Adrenal gland (tissue), 9 donors: ENCODE measurements at regions not wholly inside any gene's neighbourhood (a gene's known extent, or its start where the extent isn't known, plus 50 kb on each side); places are given as distances from the start of the nearest gene placed in this dataset.

Source experiments
- DNase-seq, 7 donors: peaks; one replicate each; pipeline ENCODE4 v3.0.0-alpha.2; 2019 to 2020
- H3K27ac ChIP-seq, 5 donors: fragments of 200-600 bp; sonication (generic) in 4 of 5; 1 replicate in 3 of 5; 2 replicates in 2 of 5; pipeline versions ENCODE4 v1.5.1 to v1.8.0; 2016 to 2020; ENCODE audit warnings: mild to moderate bottlenecking in 1 of 5
- H3K27me3 ChIP-seq: fragments of 200-600 bp; 2 replicates; pipeline ENCODE4 v1.8.0; 2021
- H3K36me3 ChIP-seq, 2 donors: fragments of 200-600 bp; replicated peaks in 1 of 2; 1 replicate in 1 of 2; 2 replicates in 1 of 2; pipeline versions ENCODE4 v1.5.1 to v1.8.0; 2018 to 2022
- H3K4me1 ChIP-seq, 2 donors: fragments of 200-600 bp; replicated peaks in 1 of 2; 1 replicate in 1 of 2; 2 replicates in 1 of 2; pipeline versions ENCODE4 v1.5.1 to v1.8.0; 2018 to 2021
- H3K4me3 ChIP-seq, 4 donors: fragments of 200-600 bp; sonication (generic) in 3 of 4; one replicate each; pipeline ENCODE4 v1.5.1; 2016 to 2018
- H3K9me3 ChIP-seq, 3 donors: fragments of 200-600 bp; sonication (generic) in 1 of 3; replicated peaks in 1 of 3; 1 replicate in 2 of 3; 2 replicates in 1 of 3; pipeline versions ENCODE4 v1.5.1 to v1.8.0; 2016 to 2021
- POLR2A ChIP-seq, 2 donors: fragments of 450-650 bp; IDR thresholded peaks; one replicate each; pipeline ENCODE4 v1.6.1; 2017; ENCODE audit warnings: antibody characterized with exemption in 2 of 2, mild to moderate bottlenecking in 2 of 2, moderate library complexity in 1 of 2
- WGBS, 4 donors: extraction: QIAGEN DNeasy Blood & Tissue Kit in 2 of 4; methylation state at CpG; one replicate each; pipeline versions ENCODE4 v1.1.5 to v1.1.7; 2013 to 2017; 5-methylcytosine and 5-hydroxymethylcytosine counted together
- intact Hi-C, 2 donors: fragments of 100-400 bp; cut with DNase I; formaldehyde crosslinking; loops; one replicate each; pipeline versions ENCODE4 v1.14.1 to v1.15.0; 2022 to 2023
- TF ChIP-seq, protein P1 (sequence below), 6 experiments: fragments of 450-650 bp in 4 of 6; fragments of 200-600 bp in 2 of 6; sonication (generic) in 1 of 6; IDR thresholded peaks; 1 replicate in 5 of 6; 2 replicates in 1 of 6; pipeline versions ENCODE4 v1.5.1 to v1.8.0; 2016 to 2021; ENCODE audit warnings: antibody characterized with exemption in 6 of 6, mild to moderate bottlenecking in 2 of 6, moderate library complexity in 1 of 6
- donor health status: healthy with polysubstance abuse.
- donor health status: Bipolar disorder and iron deficiency.
- donor health status: DM: yes; HTN: yes; CAD: no.
- donor health status: DM: no; HTN: no; CAD: no.
- donor health status: DM: no; HTN: no; CAD: no.

DNA sequence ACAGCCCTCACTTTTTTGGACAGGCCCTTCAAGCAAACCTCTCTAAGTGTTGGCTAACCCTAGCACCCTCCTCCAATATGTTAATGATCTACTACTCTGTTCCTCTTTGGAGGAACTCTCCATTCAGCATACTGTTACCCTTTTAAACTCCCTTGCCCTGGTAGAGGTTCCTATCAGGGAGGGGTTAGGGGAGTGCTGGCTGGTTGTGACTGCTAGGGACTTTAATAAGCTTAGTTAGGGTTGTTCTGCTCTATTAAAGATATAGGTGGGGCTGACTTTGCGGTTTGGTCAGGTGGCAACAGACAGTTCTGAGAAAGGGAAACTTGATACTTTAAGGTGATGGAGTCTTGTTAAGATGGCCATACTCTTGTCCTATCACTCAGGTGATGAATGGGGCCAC lies 301.5 kb upstream of the FBXO33 start:
- no peak overlapping the region for H3K27ac ChIP-seq
- WGBS, 4 donors: 93 to 100% (median 99%) methylated on average over 1 of the region's 1 CpG
- no peak overlapping the region for H3K4me3 ChIP-seq
- no peaks in the 10 kb centered on the region for H3K27me3 ChIP-seq
- intact Hi-C loops: no loop called here
- no peaks in the 10 kb centered on the region for H3K36me3 ChIP-seq
- TF ChIP-seq, protein P1, sequence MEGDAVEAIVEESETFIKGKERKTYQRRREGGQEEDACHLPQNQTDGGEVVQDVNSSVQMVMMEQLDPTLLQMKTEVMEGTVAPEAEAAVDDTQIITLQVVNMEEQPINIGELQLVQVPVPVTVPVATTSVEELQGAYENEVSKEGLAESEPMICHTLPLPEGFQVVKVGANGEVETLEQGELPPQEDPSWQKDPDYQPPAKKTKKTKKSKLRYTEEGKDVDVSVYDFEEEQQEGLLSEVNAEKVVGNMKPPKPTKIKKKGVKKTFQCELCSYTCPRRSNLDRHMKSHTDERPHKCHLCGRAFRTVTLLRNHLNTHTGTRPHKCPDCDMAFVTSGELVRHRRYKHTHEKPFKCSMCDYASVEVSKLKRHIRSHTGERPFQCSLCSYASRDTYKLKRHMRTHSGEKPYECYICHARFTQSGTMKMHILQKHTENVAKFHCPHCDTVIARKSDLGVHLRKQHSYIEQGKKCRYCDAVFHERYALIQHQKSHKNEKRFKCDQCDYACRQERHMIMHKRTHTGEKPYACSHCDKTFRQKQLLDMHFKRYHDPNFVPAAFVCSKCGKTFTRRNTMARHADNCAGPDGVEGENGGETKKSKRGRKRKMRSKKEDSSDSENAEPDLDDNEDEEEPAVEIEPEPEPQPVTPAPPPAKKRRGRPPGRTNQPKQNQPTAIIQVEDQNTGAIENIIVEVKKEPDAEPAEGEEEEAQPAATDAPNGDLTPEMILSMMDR (IDR thresholded peaks at IDR 0.05): no peak
- TF ChIP-seq POLR2A (IDR thresholded peaks at IDR 0.05): no peak
- H3K9me3 ChIP-seq: no peaks in the 10 kb centered on the region
- no peaks in the 10 kb centered on the region for H3K4me1 ChIP-seq
- DNase-seq: no peak

DNA sequence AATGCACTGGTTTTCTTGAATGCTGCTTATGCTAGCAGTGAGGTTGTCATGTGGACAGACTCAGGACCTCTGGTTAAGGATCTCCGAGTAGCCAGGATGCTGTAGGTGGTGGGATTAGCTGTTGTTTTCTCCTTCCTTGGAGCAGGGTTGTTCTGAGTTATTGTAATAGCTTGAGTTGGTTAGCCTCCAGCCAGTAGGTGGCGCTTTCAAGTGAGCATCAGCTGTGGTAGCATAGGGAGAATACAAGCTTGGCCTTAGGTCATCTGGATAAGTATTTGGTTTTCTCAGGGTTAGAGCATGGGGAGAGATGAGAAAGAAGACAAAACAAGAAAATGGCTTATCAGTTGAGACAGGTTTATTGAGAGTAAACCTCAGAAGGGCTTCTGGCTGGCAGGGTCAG lies 299.7 kb upstream of the FBXO33 start:
- Histone ChIP-seq H3K4me3 (no peak overlapping the region), H3K27me3 (no peaks in the 10 kb centered on the region), H3K9me3 (no peaks in the 10 kb centered on the region), H3K4me1 (no peaks in the 10 kb centered on the region), H3K27ac (no peak overlapping the region), H3K36me3 (no peaks in the 10 kb centered on the region)
- no peak for TF ChIP-seq POLR2A (IDR thresholded peaks at IDR 0.05)
- TF ChIP-seq, protein P1 (IDR thresholded peaks at IDR 0.05): no peak
- no peak for DNase-seq
- intact Hi-C loops: no loop called here
- 53 to 80% (median 74%) methylated on average over 2 of the region's 2 CpGs for WGBS, 4 donors

DNA sequence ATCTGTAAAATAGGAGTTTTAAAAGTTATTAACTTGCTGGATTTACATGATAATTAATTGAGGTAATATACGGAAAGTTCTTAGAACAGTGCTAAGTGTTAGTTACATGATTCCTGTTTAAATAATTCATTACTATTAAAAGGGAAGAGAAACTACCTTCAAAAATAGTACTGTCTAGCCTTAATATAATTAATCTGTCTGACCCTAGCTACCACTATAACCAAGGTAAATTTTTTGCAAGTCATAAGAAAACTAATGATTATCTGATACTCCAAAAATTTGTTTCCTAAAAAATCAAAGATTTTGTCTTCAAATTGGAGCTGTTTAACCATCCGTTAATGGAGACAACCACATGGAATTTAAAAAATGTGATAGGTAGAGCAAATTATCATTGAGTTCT lies 294.3 kb upstream of the FBXO33 start:
- Histone ChIP-seq H3K27me3 (no peaks in the 10 kb centered on the region), H3K9me3 (no peaks in the 10 kb centered on the region), H3K4me1 (no peaks in the 10 kb centered on the region), H3K36me3 (no peaks in the 10 kb centered on the region), H3K4me3 (no peak overlapping the region), H3K27ac (no peak overlapping the region)
- 82 to 89% (median 85%) methylated on average over 2 of the region's 2 CpGs for WGBS, 4 donors
- intact Hi-C loops: no loop called here
- TF ChIP-seq, protein P1 (IDR thresholded peaks at IDR 0.05): no peak
- TF ChIP-seq POLR2A (IDR thresholded peaks at IDR 0.05): no peak
- no peak for DNase-seq

DNA sequence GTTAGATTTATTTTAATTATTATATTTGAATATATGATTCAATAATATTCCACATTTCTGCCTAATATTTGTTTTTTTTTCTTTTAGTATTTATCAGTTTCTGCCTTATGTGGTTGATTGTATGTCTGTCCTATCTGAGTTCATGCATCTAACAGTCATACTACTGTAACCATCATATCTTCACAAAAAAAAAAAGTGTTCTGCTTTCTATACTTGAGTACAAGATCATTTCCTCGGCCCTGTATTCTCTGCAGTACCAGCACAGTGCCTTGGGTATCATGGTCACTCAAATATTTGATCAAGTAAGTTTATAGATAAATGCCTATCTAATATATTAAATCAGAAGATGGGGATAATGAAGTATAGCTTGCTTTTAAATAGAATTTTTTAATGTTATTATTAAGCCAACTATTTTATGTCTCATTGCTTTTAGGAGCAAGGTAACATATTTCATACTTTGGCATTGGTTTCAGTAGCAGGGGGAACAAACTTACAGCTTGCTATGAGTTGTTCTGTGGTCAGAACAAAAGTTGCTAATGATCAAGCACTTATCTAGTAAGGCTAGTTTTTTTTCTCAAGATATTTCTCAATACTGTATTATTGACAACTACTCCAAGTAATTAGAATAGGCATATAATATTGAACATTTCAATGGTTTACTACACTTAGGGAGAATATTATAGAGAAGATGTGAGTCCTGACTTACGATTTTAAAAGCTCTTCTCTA lies 290.5 kb upstream of the FBXO33 start:
- no peak overlapping the region for H3K4me3 ChIP-seq
- H3K27me3 ChIP-seq: no peaks in the 10 kb centered on the region
- no peaks in the 10 kb centered on the region for H3K4me1 ChIP-seq
- intact Hi-C loops: no loop called here
- H3K27ac ChIP-seq: no peak overlapping the region
- 55 to 74% (median 65%) methylated on average over 2 of the region's 2 CpGs for WGBS, 4 donors
- no peaks in the 10 kb centered on the region for H3K36me3 ChIP-seq
- TF ChIP-seq, protein P1 (IDR thresholded peaks at IDR 0.05): no peak
- TF ChIP-seq POLR2A (IDR thresholded peaks at IDR 0.05): no peak
- no peaks in the 10 kb centered on the region for H3K9me3 ChIP-seq
- no peak for DNase-seq
